ENCODE measurements at regions not wholly inside any gene's neighbourhood (a gene's known extent, or its start where the extent isn't known, plus 50 kb on each side); places are given as distances from the start of the nearest gene placed in this dataset.

DNA sequence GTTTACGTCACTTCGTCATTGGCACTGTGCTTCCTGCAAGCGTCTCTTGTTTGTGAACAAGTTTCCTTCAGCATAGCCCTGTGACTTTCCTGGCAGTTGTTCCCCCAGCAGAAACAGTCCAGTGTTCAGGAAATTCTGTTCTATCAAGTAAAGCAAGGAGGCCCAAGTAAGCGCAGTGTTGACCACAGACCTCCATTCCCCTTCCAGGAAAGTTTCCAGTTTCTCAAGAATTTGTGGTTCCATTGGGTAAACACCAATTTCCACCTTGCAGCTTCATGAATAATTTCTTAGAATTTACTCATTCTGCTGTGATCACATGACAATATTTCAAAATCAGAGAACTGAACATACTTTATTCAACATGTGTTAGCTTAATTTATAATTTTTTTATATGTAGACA, 88.5 kb upstream of the ETV3 start:
- no peaks in the 10 kb centered on the region for H3K4me1 Mint-ChIP-seq (ENCODE audit: low read depth)
- no peaks in the 10 kb centered on the region for H3K27me3 Mint-ChIP-seq
- DNase-seq (ENCODE audit: low spot score, unreplicated experiment) = no peak
- no peak overlapping the region for H3K27ac Mint-ChIP-seq
- H3K4me3 Mint-ChIP-seq (ENCODE audit: low read depth) = no peak overlapping the region
- peaks cover 5% of the 10 kb centered on the region for H3K36me3 Mint-ChIP-seq (ENCODE audit: insufficient read depth)
- peaks cover 16% of the 10 kb centered on the region for H3K9me3 Mint-ChIP-seq (ENCODE audit: low read depth)
- no peak for TF ChIP-seq CTCF (IDR thresholded peaks at IDR 0.05; ENCODE audit: unreplicated experiment)

DNA sequence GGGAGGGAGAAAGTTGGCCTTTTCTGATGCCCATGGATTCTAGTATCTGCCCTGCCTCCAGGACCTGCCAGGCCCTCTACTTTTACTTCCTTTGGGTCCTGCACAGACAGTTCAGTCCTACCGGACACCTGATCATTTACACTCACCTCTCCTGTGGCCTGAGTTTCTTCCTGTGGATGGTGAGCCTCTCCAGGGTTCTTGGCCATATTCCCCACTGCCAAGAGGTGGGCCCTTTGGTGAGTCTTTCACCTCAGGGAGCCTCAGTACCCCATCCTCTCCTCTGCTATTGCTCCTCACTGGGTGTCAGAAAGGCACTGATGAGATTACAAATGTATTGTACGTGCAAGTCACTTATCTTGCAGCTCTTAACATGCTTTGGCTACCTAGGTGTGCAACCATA, 81.4 kb upstream of the ETV3 start:
- no peaks in the 10 kb centered on the region for H3K4me1 Mint-ChIP-seq (ENCODE audit: low read depth)

GRCh38 chr1:157219182-157219581, 81.0 kb upstream of the ETV3 start:
- Mint-ChIP-seq H3K27me3 (no peaks in the 10 kb centered on the region), H3K4me1 (ENCODE audit: low read depth) (no peaks in the 10 kb centered on the region), H3K9me3 (ENCODE audit: low read depth) (peaks cover 12% of the 10 kb centered on the region), H3K27ac (no peak overlapping the region), H3K36me3 (ENCODE audit: insufficient read depth) (peaks cover 8% of the 10 kb centered on the region), H3K4me3 (ENCODE audit: low read depth) (no peak overlapping the region)
- TF ChIP-seq CTCF (IDR thresholded peaks at IDR 0.05; ENCODE audit: unreplicated experiment) = no peak
- no peak for DNase-seq (ENCODE audit: low spot score, unreplicated experiment)

More for the DNA sequence above, 81.4 kb upstream of the ETV3 start:
- no peak for DNase-seq (ENCODE audit: low spot score, unreplicated experiment)
- H3K9me3 Mint-ChIP-seq (ENCODE audit: low read depth) = peaks cover 9% of the 10 kb centered on the region
- H3K36me3 Mint-ChIP-seq (ENCODE audit: insufficient read depth) = peaks cover 4% of the 10 kb centered on the region
- no peak overlapping the region for H3K27ac Mint-ChIP-seq
- no peak overlapping the region for H3K4me3 Mint-ChIP-seq (ENCODE audit: low read depth)
- no peak for TF ChIP-seq CTCF (IDR thresholded peaks at IDR 0.05; ENCODE audit: unreplicated experiment)
- H3K27me3 Mint-ChIP-seq = no peaks in the 10 kb centered on the region

DNA sequence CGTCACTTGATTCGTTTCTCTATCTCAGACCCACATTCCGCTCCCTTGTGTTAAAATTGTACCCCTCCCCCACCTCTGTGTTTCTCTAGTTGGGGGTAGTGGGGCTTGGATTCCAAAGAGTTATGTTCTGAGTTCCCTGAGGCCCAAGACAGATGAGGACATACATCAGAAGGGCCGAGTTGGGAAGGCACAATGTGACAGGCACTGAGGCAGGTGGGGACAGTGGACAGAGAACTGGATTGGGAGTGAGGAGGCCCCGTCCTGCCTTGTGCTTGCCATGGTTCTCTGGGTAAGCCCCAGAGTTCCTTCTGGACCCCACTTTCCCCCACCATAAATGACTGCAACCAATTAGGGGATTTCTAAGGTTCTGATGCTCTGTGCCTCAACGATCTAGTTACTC, 80.5 kb upstream of the ETV3 start:
- no peak for DNase-seq (ENCODE audit: low spot score, unreplicated experiment)
- Mint-ChIP-seq H3K9me3 (ENCODE audit: low read depth) (peaks cover 17% of the 10 kb centered on the region), H3K36me3 (ENCODE audit: insufficient read depth) (peaks cover 10% of the 10 kb centered on the region), H3K4me3 (ENCODE audit: low read depth) (no peak overlapping the region), H3K4me1 (ENCODE audit: low read depth) (no peaks in the 10 kb centered on the region), H3K27ac (no peak overlapping the region), H3K27me3 (no peaks in the 10 kb centered on the region)
- no peak for TF ChIP-seq CTCF (IDR thresholded peaks at IDR 0.05; ENCODE audit: unreplicated experiment)

DNA sequence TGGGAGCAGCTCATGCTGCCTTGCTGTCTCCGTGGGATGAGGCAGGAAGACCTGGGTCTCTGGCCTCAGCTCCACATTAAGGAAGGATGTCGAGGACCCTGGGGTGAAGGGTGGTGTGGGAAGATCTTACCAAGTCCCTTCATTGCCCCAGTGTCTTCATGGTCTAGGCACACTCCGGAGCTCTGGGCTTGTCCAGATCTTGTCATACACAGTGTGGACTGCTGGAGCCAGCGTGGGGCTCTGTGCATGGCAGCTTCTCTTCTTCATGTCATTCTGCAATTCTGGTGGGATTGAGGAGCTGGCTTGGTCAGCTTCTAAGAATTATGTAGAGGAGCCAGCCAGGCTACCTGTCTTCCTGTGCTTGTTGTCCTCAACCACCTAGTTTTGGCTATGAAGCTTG, 79.3 kb upstream of the ETV3 start:
- Mint-ChIP-seq H3K27ac (no peak overlapping the region), H3K27me3 (no peaks in the 10 kb centered on the region), H3K36me3 (ENCODE audit: insufficient read depth) (peaks cover 16% of the 10 kb centered on the region), H3K4me1 (ENCODE audit: low read depth) (no peaks in the 10 kb centered on the region), H3K4me3 (ENCODE audit: low read depth) (no peak overlapping the region), H3K9me3 (ENCODE audit: low read depth) (peaks cover 25% of the 10 kb centered on the region)
- TF ChIP-seq CTCF (IDR thresholded peaks at IDR 0.05; ENCODE audit: unreplicated experiment) = no peak
- no peak for DNase-seq (ENCODE audit: low spot score, unreplicated experiment)

Data from progenitor cell of endocrine pancreas (in vitro differentiated cells).